Suppressor macrophage (primary cell): ENCODE measurements at regions not wholly inside any gene's neighbourhood (a gene's known extent, or its start where the extent isn't known, plus 50 kb on each side); places are given as distances from the start of the nearest gene placed in this dataset.
A peak's percentile ranks its signal among the peaks of the same experiment; 100 is the strongest.

ENCODE experiments used
- DNase-seq, 4 experiments: peaks; one replicate each; pipeline ENCODE4 v3.0.0-alpha.2; 2020 to 2022

DNA sequence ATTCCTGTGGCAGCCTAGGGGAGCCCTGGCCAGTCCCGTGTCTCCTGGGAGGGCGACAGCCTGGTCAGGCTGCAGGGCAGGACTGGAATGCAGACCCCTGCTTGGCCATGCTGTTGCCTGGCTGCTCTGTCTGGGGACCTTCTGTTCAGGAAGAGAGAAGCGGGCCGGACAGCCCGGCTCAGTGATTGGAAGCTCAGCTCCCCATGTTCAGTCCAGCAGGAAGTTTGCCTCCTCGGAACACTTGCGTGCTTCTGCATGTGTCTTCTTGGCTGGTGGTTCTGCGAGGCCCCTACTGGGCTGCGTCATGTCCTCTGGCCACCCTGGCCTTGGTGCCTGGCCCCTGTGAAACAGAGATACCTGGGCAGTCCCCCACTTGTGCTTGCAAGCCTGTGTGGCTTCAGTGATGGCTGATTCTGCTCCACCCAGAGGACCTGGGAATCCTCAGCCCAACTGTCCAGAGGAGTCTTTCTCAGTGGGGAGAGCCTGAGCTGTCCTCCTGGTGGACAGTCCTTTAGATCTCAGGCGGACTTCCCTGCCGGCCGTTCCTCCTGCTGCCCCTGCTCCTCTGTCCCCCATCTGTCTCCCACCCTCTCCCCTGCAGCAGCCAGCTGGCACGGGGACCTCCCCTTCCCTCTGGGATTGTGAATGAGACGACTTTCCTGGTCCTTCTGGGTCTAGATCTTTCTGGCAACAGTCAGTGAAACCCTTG, 279.5 kb downstream of the SEC14L1 start:
- DNase-seq, result no peak

DNA sequence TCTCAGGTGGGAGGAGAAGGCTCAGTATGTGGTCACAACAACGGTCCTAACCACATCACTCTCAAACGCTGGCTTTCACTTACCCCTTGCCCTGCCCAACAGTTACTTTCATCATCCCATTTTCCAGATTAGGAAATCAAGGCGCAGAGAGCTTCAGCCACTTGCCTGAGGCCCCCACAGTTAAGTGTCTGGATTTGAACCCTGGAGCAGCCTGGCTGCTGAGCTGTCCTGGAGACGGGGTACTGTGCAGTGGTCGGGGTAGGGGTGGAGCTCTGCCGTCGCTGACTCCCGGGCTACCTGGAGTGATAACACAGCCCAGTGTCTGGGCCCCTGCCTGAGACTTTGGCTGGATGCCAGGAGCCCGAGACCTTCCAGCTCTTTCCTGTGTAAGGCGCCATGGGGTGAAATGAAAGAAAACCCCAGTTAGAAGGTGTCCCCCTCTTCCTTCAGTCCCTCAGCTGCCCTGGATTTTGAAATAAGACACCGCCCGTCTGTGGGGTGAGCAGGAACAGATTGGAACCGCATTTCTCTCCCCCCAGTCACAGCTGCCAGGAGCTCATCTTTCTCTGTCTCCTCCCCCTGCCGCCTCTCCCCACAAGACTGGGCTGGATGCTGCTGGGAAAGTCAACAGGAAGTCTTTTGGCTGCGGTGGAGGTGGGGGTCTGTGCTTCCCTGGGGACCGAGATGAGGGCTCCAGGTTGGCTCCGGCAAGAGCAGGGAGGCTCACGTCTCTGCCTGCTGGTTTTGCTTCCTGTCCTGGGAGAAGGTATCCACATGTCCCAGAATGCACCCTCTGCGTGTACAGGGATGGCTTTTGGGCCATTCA, 280.2 kb downstream of the SEC14L1 start:
- DNase-seq, result peak in 2 of 4 experiments; percentile 37 to 43

DNA sequence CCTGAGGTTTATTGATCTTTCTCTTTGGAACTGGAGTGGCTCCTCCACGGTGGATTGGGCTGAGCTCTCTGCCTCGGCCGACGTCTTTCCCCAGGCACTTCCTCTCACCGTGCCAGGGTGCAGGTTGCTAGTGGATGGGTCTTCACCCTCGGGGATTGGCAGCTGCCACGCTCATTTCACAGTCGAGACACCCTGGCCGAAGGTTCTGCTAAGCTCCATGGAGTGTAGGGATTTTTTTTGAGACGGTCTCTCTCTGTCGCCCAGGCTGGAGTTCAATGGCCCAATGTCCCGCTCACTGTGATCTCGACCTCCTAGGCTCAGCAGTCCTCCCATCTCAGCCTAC, 280.8 kb downstream of the SEC14L1 start:
- no peak for DNase-seq

DNA sequence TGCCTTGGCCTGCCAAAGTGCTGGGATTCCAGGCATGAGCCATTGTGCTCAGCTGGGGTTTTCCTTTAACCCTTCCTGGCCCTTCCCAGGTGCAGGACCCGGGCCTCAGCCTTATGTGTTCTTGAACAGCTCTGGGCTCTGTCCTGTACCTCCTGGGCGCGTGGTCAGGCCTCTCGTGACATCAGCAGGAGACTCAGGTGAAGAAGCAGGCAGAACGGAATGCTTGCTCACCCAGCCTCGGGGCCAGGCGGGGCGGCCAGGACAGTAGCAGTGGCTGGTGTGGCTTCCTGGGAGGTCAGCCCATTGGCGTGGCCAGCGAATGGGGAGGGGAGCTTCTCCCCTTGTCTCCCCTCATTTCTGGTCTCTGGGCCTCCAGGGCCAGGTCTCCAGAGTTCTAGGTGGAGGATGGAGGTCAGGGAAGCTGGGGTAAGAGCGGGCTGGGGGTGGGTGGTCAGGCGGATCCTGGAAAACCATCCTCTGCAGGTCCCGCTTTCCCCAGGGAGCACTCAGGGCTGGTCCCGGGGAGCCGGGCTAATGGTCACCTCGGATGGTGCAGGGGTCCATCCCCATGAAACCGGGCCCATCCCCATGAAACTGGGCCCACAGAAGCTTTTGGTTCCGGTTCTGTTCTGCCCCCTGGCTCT, 281.5 kb downstream of the SEC14L1 start:
- DNase-seq, result no peak

DNA sequence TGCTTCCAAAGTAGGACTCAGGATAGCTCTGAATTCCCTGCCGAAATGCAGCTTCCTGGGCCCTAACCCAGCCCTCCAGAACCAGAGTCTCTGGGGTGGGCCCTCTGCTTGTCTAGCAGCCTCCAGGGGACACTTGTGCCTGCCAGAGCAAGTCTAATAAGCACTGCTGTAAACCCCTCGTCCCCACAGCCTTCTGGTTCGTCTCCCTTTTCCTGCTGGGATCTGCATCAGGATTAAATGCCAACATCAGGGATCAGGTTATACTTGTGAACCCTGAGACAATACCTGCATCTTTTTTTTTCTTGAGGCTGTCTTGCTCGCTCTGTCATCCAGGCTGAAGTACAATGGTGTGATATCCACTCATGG, 282.0 kb downstream of the SEC14L1 start:
- no peak for DNase-seq

DNA sequence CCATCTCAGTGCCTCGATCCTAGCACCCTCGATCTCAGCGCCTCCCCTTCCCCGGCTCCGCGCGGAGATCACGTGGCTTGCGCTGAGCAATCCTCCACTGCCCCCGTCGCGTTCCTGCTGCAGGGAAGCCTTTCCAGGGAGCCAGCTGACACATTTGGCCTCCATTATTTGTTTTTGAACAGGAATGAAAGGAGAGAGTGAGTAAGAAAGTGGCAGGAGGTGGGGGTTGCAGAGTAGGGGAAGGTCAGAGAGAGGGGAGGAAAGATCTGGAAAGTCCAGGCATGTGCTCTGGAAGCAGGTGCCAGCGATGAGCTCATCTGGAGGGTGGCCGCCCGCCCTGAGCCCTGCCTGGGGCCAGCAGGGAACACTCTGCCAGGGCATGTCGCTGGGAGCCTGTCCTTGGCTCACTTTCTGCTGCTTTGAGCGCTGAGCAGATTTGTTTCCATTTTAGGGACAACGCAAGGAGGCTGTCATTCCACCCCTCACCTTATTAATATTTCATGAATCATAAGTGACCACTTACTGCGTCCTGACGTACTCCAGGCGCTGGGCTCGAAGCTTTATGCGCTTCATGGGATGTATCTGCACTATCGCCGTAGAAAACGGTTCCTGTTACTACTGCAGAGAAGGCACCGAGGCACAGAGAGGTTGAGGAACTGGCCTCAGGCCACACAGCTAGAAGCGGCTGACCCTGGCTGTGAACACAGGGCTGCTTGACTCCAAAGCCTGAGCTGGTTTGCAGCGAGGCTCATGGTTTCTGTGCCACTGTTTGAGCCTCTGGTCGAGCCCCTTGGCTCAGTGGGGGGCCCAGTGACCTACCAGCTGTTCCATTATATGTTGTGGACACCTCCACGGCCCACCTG, 283.1 kb downstream of the SEC14L1 start:
- peak in 1 of 4 experiments; percentile 35 for DNase-seq

DNA sequence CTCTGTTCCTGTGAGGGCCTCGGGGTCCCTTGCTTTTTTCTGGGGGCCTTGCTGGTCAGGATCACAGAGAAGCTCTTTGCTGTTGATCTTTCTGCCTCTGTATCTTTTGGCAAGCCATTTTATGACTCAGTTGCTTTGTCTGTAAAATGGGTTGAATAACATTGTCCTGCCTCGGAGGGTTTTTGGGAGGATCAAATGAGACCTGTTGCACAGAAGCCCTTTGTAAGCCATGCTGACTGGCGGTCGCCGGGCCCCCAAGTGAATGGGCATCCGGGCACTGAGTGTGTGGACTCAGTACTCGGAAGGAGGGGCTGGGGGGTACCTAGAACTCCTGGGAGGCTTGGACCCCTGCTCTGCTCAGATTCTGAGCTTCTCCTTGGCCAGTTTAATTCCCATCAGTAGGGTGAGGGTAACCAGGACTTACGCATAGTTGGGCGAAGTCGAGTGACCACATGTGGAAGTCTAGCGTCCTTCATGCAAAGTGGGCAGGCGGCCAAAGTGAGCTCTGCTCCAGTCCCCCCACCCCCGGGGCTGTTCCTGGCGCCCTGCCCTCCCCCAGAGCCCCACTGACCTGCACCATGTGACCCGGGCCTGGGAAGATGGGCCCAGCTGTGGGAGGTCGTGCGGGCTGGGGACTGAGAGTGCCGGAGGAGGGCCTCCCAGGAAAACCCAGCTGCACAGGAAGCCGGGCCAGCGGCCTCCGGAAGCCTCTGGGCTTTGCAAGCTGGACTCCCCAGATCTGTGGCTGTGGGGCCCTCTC, 284.0 kb downstream of the SEC14L1 start:
- peak; percentile 93 to 96 (median 95) for DNase-seq

DNA sequence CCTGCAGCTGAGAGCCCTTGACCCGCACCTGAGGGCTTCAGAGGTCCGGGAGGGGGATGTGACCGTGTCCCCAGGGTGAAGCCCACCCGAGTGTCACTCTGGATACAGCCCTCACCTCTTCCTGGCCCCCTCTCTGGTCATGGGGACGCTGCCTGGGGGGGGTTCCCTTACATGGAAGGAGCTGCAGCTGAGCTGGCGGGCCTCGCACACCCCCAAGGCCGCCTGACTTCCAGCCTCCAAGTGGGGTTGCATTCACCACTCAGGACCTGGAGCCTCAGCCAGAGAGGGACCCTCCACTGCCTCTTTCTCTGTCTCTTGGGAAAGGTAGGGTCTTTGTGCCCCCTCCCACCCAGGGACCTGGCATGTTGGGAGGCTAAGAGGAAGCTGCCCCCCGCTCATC, 284.6 kb downstream of the SEC14L1 start:
- DNase-seq, result no peak

DNA sequence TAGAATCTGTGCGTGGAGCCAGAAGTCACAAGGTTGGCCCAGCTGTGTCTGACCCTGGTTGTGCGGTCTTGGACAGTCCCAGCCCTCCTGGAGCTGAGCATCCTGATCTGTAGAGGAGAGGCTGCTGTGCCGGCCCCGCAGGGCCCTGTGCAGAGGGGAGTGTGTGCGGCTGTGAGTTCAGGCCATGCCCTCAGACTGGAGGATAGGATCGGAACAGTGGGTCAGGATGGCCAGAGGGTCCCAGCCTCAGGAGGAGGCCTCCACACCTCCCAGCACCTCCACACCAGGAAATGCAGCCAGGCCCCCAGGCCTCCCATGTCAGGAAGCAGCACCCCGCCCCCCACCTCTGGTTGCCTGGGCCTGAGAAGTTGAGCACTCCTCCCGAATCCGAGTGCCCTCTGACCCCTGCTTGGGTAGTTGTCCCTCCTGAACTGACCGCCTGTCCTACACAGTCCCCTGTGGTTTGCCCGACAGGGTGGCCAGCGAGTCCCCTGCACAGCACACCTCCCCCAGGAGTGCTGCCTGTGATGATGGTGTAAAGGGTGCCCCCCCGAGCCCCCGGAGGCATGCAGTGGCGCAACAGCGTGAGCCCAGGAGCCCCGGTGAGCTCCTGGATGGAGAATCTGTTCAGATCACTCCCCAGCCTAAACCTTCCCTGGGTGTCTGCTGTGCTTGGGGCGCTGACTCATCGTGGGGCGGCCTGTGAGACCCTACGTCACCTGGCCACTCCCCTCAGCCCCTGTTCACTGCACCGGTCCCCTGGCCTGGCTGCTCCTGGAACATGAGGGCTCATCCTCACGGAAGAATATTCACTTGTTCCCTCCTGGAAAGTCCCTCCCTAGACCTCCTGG, 285.2 kb downstream of the SEC14L1 start:
- peak in 3 of 4 experiments; percentile 51 to 61 (median 60) for DNase-seq

DNA sequence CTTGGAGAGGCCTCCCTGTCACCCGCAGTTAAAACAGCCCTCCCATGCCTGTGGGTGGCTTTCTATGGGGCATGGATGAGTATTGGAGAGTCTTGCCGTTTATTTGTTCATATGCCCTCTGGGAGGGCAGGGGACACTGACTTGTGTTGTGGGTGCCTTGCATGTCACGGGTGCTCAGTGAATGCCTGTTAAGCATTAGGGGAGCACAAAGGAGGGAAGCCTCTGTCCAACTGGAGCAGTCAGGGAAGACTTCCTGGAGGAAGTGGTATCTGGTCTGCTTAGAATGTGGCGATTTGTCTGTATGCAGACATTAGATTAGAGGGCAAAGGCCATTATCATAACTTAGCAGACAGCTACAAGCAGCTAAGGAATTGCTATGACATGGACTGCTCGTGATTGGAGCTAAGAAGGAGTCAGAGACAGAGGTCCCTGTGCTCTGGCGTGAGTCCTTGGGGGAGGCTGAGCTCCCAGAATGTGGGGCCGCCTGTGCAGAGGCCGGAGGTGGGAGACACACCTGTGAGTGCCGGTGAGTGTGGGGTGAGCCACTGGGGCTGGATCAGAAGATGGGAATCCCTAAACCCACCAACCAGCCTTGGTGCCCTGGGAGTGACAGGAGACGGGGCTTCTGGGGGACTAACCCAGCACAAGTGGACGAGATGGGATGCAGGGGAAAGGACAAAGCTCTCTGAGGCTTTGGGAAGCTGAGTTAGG, 286.1 kb downstream of the SEC14L1 start:
- DNase-seq, result peak in 3 of 4 experiments; percentile 35 to 42 (median 37)

DNA sequence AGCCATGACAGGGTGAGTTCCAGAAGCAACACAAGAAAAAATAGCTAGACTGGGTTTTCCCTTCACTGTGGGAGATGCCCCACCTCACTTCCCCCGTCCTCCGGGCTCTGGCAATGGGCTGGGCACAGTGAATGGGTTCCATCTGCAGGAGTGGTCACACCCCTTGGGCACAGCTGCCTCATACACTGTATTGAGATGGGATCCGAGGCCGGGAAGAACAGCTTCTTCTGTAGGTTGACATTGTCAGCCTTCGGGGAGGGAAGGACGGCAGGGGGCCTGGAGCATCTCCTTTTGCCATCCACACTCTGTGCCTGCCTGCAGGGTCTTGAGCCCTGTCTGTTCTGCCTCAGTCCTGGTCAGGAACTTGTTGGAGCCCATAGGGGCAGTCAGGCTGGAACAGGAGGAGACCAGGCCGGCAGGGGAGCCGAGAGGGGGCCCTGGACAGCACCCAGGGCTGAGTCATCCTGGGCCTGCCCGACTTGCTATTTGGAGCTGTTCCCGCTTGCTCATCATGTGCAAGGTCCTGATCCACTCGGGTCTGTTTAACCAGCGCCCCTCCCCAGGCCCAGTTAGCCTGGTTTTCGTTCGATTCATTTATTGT, 286.7 kb downstream of the SEC14L1 start:
- DNase-seq, result peak; percentile 40 to 61 (median 55)

DNA sequence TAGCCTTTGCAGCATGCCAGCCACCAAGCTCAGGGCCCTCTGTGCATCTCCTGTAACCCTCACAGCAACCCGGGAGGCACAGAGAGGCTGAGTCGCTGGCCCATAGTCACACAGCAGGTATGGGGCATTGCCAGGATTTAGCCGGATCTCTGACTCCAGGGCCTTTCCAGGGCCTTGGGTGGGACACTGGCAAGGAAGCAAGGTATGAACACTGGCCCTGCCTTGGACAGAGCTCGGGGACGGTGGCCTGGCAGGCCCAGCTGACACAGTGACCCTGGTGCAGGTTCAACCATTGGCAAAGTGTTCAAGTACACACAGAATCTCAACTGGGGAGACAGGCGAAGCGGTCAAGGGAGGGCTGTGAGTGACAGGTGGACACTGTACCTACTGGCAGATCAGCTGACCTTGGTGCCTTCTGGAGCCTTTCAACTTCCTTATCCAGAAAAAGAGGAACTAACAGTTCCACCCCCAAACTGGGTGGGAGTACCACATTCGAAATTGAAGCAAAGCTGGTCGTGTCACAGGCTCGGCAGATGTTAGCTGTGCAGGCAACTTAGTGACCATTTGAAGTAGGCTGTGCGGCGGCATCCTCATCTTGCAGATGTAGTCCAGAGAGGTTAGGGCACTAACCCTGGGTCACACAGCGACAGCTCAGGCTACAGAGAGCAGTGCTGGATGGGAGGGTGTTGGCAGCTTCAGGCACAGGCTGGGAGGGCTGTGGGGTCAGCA, 287.4 kb downstream of the SEC14L1 start:
- peak; percentile 87 to 96 (median 91) for DNase-seq

DNA sequence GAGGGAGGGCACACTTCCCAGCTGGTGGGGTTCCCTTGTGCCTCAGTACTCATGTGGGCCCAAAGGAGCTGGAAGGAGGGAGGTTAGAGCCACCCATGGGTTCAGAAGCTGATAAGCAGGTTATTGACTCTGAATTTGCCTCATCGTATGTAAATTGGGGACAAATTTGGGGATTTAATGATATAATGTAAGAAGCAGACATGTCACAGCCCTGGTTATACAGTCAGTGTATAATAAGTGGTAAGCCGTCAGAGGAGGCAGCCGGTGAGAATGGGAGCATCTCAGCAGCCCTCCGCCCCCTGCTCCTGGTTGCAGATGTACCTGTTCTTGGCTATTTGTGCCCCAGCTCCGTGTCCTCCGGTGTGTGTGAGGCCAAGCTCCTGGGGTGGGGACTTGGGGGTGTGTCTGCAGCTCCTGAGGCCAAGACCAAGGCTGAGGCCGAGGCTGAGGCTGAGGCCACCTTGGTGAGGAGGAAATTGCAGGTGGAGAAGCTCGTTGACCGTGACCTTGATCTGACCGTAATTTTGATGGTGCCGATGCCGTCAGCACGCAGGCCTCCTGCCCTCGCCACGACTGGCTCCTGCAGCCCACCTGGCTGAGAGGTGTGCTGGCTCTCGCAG, 288.1 kb downstream of the SEC14L1 start:
- DNase-seq, result no peak

DNA sequence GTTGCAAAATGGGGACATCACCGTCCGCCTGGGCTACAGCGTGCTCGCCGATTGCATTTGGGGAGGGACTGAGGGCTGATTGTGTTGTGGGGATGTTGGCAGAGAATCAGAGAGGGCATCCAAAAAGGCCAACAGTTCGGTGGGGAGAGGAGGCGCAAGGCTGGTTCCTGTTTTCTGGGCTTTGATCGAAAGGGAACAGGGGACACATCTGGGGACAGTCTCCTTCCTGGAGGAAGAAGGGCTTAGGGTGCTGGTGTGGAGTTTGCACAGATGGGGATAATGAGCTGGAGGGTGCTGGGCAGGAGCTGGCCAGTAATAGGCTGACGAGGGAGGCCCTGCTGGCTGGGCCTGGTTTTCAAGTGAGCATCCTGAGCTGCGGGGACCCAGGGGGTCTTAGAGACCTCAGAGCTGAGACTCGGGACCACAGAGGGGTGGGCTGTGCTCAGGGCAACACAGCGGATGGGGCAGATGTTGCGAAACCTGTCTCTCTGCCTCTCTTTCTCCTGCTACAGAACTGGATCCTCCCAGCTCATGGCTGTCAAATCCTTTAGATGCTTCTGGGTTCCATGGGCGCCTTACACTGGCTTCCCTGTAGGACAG, 288.7 kb downstream of the SEC14L1 start:
- peak in 3 of 4 experiments; percentile 76 to 79 (median 78) for DNase-seq

DNA sequence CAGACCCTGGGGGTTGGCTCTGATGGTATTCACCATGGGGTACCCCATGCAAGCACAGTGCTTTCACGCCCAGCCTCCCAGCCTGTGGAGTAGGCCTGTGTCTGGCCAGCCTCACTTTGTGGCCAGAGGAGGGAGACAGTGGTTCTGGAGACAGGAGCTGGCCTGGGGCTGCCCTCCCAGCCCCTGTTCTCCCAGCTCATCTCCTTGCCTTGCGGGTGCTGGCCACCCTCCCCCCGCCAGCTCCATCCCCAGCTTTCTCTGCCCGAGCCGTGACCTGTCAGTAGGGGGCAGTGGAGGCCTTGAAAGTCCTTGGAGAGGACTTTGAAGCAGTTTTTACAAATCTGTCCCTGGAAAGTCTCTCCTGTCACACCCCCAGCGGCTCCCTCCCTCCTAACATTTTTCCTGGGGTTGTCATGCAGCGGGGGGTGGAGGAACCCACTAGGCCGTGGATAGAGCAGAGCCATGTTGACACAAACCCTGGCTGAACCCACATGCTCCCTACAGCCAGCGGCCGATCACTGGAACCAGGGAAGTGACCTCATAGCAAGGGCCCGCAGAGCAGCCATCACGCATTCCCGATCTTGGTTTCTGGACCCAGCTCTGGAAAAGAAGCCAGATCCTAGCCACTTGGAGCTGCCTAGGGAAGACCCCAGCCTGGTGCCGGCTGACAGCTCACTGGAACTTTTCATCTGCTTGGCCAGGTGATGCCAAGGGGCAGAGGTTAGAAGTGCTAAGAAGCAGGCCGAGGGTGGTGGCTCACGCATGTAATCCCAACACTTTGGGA, 289.4 kb downstream of the SEC14L1 start:
- peak; percentile 77 to 89 (median 82) for DNase-seq

DNA sequence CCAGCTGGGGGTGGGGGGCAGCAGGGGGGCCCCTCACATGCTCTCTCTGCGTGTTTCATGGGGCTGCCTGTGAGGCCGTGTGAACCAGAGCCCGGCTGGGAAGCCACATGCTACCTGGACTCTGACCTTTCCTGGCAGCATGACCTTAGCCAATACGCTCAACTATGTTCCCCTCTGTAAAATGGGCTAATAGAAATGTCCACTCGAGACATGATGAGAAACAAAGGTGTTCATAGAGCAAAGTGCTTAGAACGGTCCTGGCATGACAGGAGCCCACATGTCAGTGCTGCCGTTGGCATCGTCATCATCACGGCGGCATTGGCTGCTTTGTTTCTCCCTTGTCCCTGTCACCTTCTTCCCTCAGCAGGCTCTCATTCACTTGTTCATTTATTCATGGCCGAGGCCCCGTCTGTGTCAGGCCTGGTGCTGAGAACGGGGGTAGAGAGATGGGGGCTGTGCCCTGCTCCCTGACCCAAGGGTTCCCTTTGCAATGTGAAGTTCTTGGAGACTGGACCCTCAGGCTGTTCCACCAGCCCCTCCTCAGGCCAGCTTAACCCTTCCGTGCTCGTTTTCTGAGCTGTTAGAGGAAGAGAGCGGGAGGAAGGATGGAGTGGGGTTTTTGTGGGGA, 291.4 kb downstream of the SEC14L1 start:
- DNase-seq, result no peak

DNA sequence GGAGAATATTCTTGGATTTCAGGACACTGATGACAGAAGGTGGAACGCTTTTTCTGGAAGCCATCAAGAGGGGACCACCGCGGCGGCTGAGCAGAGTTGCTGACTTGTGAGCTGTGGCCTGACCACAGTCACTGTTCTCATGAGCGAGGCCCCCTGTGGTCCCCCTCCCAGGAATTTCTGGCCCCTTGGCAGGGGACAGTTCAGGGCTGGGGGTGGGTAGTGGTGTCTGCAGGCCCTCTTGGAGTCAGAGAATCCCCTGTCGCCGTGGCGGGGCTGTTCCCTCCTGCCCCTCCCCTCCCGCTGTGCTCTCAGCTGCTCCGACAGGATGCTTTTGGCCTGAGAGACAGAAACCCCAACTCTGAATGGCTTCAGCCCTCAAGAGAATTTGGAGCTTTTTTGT, 292.0 kb downstream of the SEC14L1 start:
- DNase-seq, result no peak
